ENCODE measurements at regions not wholly inside any gene's neighbourhood (a gene's known extent, or its start where the extent isn't known, plus 50 kb on each side); places are given as distances from the start of the nearest gene placed in this dataset.

DNA sequence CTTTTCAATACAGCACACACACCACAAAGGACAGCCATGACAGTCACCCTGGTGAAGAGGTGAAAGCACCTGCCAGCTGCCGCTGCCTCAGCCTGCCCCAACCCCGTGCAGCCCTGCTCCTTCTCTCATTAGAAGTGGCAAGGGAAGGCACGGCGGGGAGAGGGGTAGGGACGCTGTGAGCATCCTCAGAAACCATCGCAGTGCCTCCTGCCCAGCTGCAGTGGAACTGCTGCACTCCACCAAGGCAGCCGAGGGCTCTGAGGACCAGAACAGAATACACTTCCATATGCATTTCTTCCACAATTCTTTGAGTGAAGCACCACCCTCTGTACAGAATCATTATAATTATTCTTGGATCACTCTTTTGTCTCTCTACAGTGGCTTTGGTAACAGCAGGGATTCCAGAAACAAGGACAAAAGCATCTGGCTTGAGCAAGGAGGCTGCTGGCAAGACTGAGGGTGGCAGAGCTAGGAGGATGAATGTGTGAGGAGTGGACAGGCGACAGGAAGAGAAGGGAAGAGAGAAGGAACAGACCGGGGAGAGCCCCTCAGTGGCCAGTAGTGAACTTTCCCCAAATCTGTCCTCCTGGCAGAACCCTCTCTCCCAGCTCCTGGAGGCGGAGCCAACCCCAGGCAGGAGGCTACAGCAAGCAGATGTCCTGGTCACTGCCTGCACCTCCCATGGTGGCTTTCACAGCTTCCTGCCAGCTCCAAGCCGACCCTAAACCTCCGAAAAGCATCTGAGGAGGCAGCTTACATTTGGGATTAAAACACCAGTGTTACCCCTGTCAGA is 73.2 kb downstream of the MTNR1A start:
- H3K9me3 Mint-ChIP-seq, result peaks cover 2% of the 10 kb centered on the region
- CTCF ChIA-PET, result no interaction called here
- intact Hi-C loops (cut with micrococcal nuclease), result no loop called here

DNA sequence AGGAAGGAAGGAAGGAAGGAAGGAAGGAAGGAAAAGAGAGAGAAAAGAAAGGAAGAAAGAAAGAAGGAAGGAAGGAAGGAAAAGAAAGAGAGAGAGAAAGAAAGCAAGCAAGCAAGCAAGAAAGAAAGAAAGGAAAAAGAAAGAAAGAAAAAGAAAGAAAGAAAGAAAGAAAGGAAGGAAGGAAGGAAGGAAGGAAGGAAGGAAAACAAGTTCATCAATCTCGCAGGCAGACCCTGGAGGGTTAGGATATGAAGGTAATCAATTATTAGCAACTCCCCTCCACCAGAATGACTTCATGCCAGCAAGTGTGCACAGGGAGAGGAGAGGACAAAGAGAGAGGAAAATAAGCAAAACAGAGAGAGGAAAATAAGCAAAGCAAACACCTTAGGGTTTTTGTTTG is 80.2 kb downstream of the MTNR1A start:
- no peaks in the 10 kb centered on the region for H3K36me3 Mint-ChIP-seq
- ChIA-PET POLR2A (no interaction called here), CTCF (no interaction called here)
- no peaks in the 10 kb centered on the region for H3K27me3 Mint-ChIP-seq
- intact Hi-C loops (cut with micrococcal nuclease), result no loop called here
- H3K4me1 Mint-ChIP-seq (ENCODE audit: low read depth), result no peaks in the 10 kb centered on the region
- no peak overlapping the region for H3K4me3 Mint-ChIP-seq
- H3K9me3 Mint-ChIP-seq, result no peaks in the 10 kb centered on the region
- DNase-seq, result no peak
- H3K27ac Mint-ChIP-seq, result no peak overlapping the region

More for the DNA sequence above, 73.2 kb downstream of the MTNR1A start:
- no peak overlapping the region for H3K4me3 Mint-ChIP-seq
- no peak overlapping the region for H3K27ac Mint-ChIP-seq
- H3K36me3 Mint-ChIP-seq, result no peaks in the 10 kb centered on the region
- no peak for DNase-seq
- H3K27me3 Mint-ChIP-seq, result peaks cover 3% of the 10 kb centered on the region
- H3K4me1 Mint-ChIP-seq (ENCODE audit: low read depth), result no peaks in the 10 kb centered on the region
- POLR2A ChIA-PET, result no interaction called here

DNA sequence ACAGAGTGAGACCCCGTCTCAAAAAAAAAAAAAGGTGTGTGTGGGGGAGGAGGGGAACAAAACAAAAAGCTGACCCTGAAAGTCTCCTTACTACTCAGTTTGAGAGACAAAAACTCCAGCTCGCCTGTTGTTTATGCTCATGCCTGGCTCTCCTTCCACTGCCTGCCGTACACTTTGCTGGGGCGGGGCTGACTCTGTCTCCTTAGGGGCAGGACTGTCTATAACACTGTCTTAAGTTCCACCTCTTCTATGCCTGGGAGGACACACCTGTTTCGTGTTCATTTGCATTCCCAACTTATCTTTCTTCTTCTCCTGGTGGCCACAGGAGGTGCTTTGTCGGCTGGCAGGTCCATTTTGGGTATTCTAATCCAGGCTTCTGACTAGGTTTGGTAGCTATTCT is 81.4 kb downstream of the MTNR1A start:
- H3K36me3 Mint-ChIP-seq, result no peaks in the 10 kb centered on the region
- H3K27me3 Mint-ChIP-seq, result no peaks in the 10 kb centered on the region
- intact Hi-C loops (cut with micrococcal nuclease), result no loop called here
- H3K4me3 Mint-ChIP-seq, result no peak overlapping the region
- DNase-seq, result no peak
- no peaks in the 10 kb centered on the region for H3K9me3 Mint-ChIP-seq
- CTCF ChIA-PET, result no interaction called here
- H3K27ac Mint-ChIP-seq, result no peak overlapping the region
- POLR2A ChIA-PET, result no interaction called here
- H3K4me1 Mint-ChIP-seq (ENCODE audit: low read depth), result no peaks in the 10 kb centered on the region

DNA sequence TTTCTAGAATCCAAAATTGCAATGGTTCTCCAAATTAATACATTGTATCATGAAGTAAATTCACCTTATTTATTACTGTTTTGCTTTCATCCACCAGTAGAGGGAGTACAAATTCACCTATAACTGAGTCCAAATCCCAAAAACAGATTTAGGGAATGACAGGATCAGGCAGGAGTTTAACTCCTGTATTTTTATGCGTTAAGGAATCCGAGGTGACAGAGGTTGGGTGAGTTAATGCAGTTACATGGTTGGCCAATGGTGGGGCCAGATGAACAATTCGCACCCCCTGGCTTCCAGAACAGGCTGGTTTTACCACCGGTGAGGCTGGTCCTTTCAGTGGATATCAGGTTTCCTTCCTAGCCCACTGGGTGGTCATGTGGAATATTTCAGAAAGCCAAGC is 82.4 kb downstream of the MTNR1A start:
- no peak for DNase-seq
- ChIA-PET CTCF (no interaction called here), POLR2A (no interaction called here)
- Mint-ChIP-seq H3K27me3 (no peaks in the 10 kb centered on the region), H3K4me3 (no peak overlapping the region), H3K36me3 (no peaks in the 10 kb centered on the region), H3K4me1 (ENCODE audit: low read depth) (no peaks in the 10 kb centered on the region), H3K9me3 (no peaks in the 10 kb centered on the region), H3K27ac (no peak overlapping the region)
- intact Hi-C loops (cut with micrococcal nuclease), result no loop called here

DNA sequence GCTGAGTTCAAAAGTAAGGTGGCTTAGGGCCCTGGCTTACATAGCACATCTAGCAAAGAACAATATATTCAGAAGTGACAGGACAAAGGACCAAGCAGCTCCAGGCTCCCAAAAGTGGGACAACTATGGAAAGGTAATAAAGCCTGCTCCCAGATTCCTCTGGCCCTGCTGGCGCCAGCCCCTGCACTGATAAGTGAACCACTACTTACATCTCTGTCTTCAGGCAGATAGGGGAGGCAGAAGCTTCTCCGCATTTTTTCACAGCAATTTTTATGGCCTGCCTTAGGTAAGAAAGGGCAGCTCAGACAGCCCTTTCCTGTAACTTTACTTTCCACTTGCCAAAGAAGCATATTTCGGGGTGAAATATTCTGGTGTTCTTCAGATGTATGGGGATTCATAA is 83.9 kb downstream of the MTNR1A start:
- no peak overlapping the region for H3K4me3 Mint-ChIP-seq
- CTCF ChIA-PET, result interaction anchor here (0.8 kb wide), 1 partner anchor 115 kb away, joined by 3 read pairs; no protein-coding TSS in a partner anchor
- no peak overlapping the region for H3K27ac Mint-ChIP-seq
- POLR2A ChIA-PET, result no interaction called here
- DNase-seq, result no peak
- intact Hi-C loops (cut with micrococcal nuclease), result no loop called here
- H3K36me3 Mint-ChIP-seq, result no peaks in the 10 kb centered on the region
- H3K9me3 Mint-ChIP-seq, result no peaks in the 10 kb centered on the region
- H3K27me3 Mint-ChIP-seq, result no peaks in the 10 kb centered on the region
- H3K4me1 Mint-ChIP-seq (ENCODE audit: low read depth), result no peaks in the 10 kb centered on the region

DNA sequence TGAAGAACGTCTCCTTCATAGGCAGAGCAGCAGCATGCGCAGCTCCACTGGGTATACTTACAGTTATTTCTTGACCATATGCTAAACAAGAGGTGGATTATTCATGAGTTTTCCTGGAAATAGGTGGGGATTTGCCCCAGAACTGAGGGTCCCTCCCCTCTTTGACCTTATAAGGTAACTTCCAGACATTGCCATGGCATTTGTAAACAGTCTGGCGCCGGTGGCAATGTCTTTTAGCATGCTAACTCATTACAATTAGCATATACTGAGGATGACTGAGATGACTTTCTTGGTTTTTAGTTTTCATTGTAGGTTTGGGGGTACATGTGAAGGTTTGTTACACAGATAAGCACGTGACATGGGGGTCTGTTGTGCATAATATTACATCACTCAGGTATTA is 97.3 kb downstream of the MTNR1A start:
- no peaks in the 10 kb centered on the region for H3K36me3 Mint-ChIP-seq
- POLR2A ChIA-PET, result no interaction called here
- no peak overlapping the region for H3K4me3 Mint-ChIP-seq
- no peaks in the 10 kb centered on the region for H3K4me1 Mint-ChIP-seq (ENCODE audit: low read depth)
- intact Hi-C loops (cut with micrococcal nuclease), result no loop called here
- no peak for DNase-seq
- peaks cover 4% of the 10 kb centered on the region for H3K9me3 Mint-ChIP-seq
- CTCF ChIA-PET, result no interaction called here
- H3K27me3 Mint-ChIP-seq, result peaks cover 2% of the 10 kb centered on the region
- H3K27ac Mint-ChIP-seq, result no peak overlapping the region

DNA sequence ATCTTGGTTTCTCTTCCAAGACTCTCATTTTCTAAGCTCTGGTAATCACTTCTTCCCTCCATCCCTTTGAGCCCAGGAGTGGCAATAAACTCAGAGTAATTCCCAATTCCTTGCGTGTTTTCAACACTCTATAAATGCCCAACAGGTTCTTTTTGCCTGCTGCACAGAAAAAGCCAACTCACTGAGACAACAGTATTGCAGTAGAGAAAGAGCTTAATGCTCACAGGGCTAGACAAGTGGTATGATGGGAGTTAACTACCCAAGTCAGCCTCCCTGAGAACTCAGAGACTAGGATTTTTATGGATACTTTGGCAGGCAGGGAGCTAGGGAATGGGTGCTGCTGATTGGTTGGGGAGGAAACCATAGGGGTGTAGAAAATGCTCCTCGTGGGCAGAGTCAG is 103.4 kb downstream of the MTNR1A start:
- CTCF ChIA-PET, result no interaction called here

DNA sequence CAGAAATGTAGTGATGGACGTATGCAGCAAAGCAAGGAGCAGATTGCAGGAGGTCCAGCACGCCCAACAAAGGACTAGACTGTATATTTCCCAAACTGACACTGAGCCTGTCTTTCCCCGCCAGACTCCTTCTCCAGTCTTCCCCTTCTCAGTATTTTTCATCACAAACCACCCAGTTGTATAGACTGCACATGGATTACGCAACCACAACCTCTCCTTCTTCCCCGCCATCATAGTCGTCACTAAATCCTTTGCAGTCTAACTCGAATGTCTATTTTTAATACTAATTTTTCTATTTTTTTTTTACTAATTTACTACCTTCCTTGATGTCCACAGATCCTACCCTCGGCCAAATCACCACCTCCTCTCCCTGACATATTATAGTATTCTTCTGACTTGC is 105.4 kb downstream of the MTNR1A start:
- no peak overlapping the region for H3K27ac Mint-ChIP-seq
- peaks cover 33% of the 10 kb centered on the region for H3K9me3 Mint-ChIP-seq
- H3K4me1 Mint-ChIP-seq (ENCODE audit: low read depth), result no peaks in the 10 kb centered on the region
- no peak overlapping the region for H3K4me3 Mint-ChIP-seq
- peaks cover 5% of the 10 kb centered on the region for H3K27me3 Mint-ChIP-seq
- CTCF ChIA-PET, result no interaction called here
- POLR2A ChIA-PET, result no interaction called here
- H3K36me3 Mint-ChIP-seq, result no peaks in the 10 kb centered on the region
- intact Hi-C loops (cut with micrococcal nuclease), result no loop called here
- no peak for DNase-seq

More for the DNA sequence above, 103.4 kb downstream of the MTNR1A start:
- Mint-ChIP-seq H3K36me3 (no peaks in the 10 kb centered on the region), H3K27me3 (peaks cover 4% of the 10 kb centered on the region), H3K4me3 (no peak overlapping the region), H3K4me1 (ENCODE audit: low read depth) (no peaks in the 10 kb centered on the region), H3K9me3 (peaks cover 33% of the 10 kb centered on the region), H3K27ac (no peak overlapping the region)
- intact Hi-C loops (cut with micrococcal nuclease), result no loop called here
- POLR2A ChIA-PET, result no interaction called here
- DNase-seq, result no peak

DNA sequence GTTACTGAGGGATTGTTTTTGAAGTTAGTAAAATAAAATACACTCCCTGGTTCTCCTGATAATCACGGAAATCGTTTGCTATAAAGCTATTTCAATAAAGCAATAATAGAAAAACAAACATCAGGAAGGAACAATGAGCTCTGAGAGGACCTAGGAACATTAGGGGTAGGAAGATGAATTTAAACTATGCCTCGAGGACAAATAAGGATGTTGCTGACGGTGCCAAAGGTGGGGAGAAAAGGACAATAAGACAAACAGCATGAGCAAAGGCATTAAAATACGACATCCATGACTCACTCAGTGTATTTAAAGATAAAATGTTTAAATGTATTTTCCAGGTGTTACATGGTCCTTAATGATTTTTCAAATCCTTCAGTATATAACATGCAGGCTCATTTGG is 110.3 kb downstream of the MTNR1A start:
- Mint-ChIP-seq H3K36me3 (no peaks in the 10 kb centered on the region), H3K4me1 (ENCODE audit: low read depth) (no peaks in the 10 kb centered on the region), H3K27ac (no peak overlapping the region), H3K9me3 (peaks cover 3% of the 10 kb centered on the region), H3K4me3 (no peak overlapping the region), H3K27me3 (peaks cover 4% of the 10 kb centered on the region)
- intact Hi-C loops (cut with micrococcal nuclease), result no loop called here
- ChIA-PET CTCF (no interaction called here), POLR2A (no interaction called here)
- DNase-seq, result no peak

DNA sequence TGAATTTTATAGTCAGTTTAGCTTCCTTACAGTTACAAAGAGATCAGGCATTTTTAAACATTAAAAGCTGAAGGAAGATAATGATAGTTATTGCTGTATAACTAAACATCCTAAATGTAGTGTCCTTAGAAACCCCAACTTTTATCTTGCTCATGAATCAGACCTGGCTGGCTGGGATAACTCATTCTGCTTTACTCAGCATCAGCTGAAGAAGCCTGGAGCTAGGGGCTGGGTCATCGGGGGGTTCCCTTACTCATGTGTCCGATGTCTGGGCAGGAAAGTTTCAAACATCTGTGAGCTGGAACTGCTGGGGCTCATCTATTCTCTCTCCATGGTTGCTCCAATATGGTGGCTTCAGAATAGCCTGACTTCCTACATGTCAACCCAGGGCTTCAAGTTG is 113.9 kb downstream of the MTNR1A start:
- DNase-seq, result no peak
- Mint-ChIP-seq H3K27me3 (peaks cover 1% of the 10 kb centered on the region), H3K4me3 (no peak overlapping the region), H3K9me3 (peaks cover 2% of the 10 kb centered on the region), H3K36me3 (no peaks in the 10 kb centered on the region), H3K27ac (no peak overlapping the region), H3K4me1 (ENCODE audit: low read depth) (no peaks in the 10 kb centered on the region)
- intact Hi-C loops (cut with micrococcal nuclease), result no loop called here
- CTCF ChIA-PET, result no interaction called here
- POLR2A ChIA-PET, result no interaction called here

DNA sequence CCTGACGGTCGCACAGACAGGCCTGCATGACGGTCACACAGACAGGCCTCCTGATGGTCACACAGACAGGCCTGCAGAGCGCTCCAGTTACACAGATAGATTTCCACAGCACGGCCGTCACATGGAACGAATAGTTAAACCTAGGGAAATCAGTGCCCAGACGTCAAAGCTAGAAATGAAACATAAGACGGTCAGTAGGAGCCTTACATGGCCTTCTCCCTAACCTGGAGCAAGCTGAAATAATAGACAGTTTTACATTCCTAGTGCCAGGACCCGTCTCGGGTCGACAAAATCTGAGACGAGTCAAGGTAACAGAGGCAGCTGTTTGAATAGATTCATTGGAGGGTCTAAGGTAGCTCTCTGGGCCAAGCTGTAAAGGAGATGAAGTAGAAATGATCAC is 126.9 kb downstream of the MTNR1A start:
- intact Hi-C loops (cut with micrococcal nuclease), result no loop called here
- Mint-ChIP-seq H3K9me3 (no peaks in the 10 kb centered on the region), H3K4me1 (ENCODE audit: low read depth) (no peaks in the 10 kb centered on the region), H3K27ac (no peak overlapping the region), H3K36me3 (no peaks in the 10 kb centered on the region), H3K4me3 (no peak overlapping the region), H3K27me3 (no peaks in the 10 kb centered on the region)
- ChIA-PET POLR2A (no interaction called here), CTCF (no interaction called here)
- no peak for DNase-seq

DNA sequence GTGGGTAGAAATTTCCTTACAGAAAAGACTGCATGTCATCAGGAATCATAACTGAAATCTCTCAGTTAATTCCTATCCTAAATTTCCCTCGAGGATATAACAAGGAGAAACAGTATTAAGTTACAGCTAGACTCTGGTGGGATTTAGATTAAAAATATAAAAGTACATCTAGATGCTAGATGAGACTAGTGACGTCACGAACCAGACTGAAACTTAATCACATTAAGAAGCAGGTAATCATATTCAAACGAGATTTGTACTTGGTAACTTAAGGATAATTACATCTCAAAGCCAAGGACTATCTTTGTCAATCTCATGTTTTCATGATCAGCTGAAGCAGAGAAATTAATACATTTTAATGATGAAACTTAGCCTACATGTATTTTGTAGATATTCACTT is 130.6 kb downstream of the MTNR1A start:
- H3K36me3 Mint-ChIP-seq, result no peaks in the 10 kb centered on the region
- peaks cover 4% of the 10 kb centered on the region for H3K27me3 Mint-ChIP-seq
- no peak overlapping the region for H3K4me3 Mint-ChIP-seq
- no peak for DNase-seq
- intact Hi-C loops (cut with micrococcal nuclease), result no loop called here
- H3K9me3 Mint-ChIP-seq, result no peaks in the 10 kb centered on the region
- no peak overlapping the region for H3K27ac Mint-ChIP-seq
- H3K4me1 Mint-ChIP-seq (ENCODE audit: low read depth), result no peaks in the 10 kb centered on the region
- POLR2A ChIA-PET, result no interaction called here
- CTCF ChIA-PET, result no interaction called here

DNA sequence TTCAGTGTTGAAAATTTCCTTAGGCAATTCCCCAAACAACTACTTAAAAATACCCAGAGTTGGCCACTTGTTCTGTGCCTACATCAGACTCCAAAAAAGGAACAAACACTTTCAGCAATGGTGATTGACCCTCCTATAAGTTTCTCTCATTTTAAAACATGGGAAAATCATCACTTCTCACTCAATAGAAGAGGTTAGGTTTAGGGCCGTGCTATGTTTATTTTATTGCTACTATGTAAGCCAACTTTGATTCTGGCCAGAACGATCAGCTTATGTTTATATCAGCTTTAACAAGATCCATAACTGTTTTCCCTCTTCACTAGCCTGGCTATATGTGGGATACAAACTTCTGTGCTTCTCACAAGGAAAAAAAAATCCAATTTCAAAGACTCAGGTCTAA is 133.1 kb downstream of the MTNR1A start:
- no peaks in the 10 kb centered on the region for H3K4me1 Mint-ChIP-seq (ENCODE audit: low read depth)
- no peak overlapping the region for H3K4me3 Mint-ChIP-seq
- DNase-seq, result no peak
- H3K27ac Mint-ChIP-seq, result no peak overlapping the region
- intact Hi-C loops (cut with micrococcal nuclease), result no loop called here
- no peaks in the 10 kb centered on the region for H3K9me3 Mint-ChIP-seq
- H3K36me3 Mint-ChIP-seq, result no peaks in the 10 kb centered on the region
- peaks cover 4% of the 10 kb centered on the region for H3K27me3 Mint-ChIP-seq
- ChIA-PET POLR2A (no interaction called here), CTCF (no interaction called here)
